K562 (cell line): ENCODE measurements at regions not wholly inside any gene's neighbourhood (a gene's known extent, or its start where the extent isn't known, plus 50 kb on each side); places are given as distances from the start of the nearest gene placed in this dataset.

Experiments
- ATAC-seq: fragments of 200-7000 bp; cut with Tn5 transposase; 3 replicates; pipeline ENCODE4 v1.9.1; 2020; ENCODE audit warnings: moderate library complexity
- BruUV-seq: library from RNA; stranded (reverse); fragments of 400-500 nt; replicated peaks from 2 replicates; lab custom pipeline; 2021; lab: Mats Ljungman, UMichigan
- CTCF ChIA-PET: fragments of 300-600 bp; formaldehyde crosslinking; extraction: SDS; loops from one replicate; lab custom pipeline; 2021; ENCODE audit warnings: low intra/inter-chr PET ratio; lab: Yijun Ruan, JAX
- POLR2A ChIA-PET: fragments of 300-600, 350-650 bp; sonication (Branson Sonifier 250); formaldehyde crosslinking; extraction: SDS; loops from one replicate; lab custom pipeline; 2021; ENCODE audit warnings: antibody characterized with exemption, inconsistent platforms; lab: Yijun Ruan, JAX
- DNase-seq, 4 experiments: peaks; one replicate each; pipeline versions ENCODE4 v3.0.0 to v3.0.0-alpha.2; 2011 to 2018; ENCODE audit warnings: low spot score in 3 of 4, mixed read lengths in 3 of 4; ENCODE audit errors: extremely low read depth in 1 of 4
- FAIRE-seq: peaks from 2 replicates; lab custom pipeline; 2011; peaks lifted over from hg19 to GRCh38; lab: Jason Lieb, UNC
- H2AFZ ChIP-seq: 2 replicates; pipeline ENCODE4 v1.6.0; 2011; ENCODE audit warnings: low read depth, low read length, control low read depth, inconsistent platforms
- H3K27ac ChIP-seq: fragments of 200-600 bp; 3 replicates; pipeline ENCODE4 v1.8.0; 2011; ENCODE audit warnings: low read depth, mild to moderate bottlenecking, control low read depth, inconsistent platforms, low read length, moderate library complexity, mixed read lengths; ENCODE audit errors: extremely low read depth
- H3K27me3 ChIP-seq, 2 experiments: fragments of 300-600 bp in 1 of 2; 2 replicates in 1 of 2; 3 replicates in 1 of 2; pipeline versions ENCODE4 v1.6.0 to v1.8.0; 2011; ENCODE audit warnings: inconsistent platforms in 2 of 2, low read length in 2 of 2, mild to moderate bottlenecking in 1 of 2, mixed read lengths in 1 of 2, moderate library complexity in 1 of 2; ENCODE audit not compliant: control insufficient read depth in 2 of 2, insufficient read depth in 2 of 2
- H3K36me3 ChIP-seq: fragments of 300-600 bp; 3 replicates; pipeline ENCODE4 v1.8.0; 2011; ENCODE audit warnings: mild to moderate bottlenecking, low read length, inconsistent platforms; ENCODE audit not compliant: control insufficient read depth, insufficient read depth
- H3K4me1 ChIP-seq, 2 experiments: fragments of 200-600 bp in 1 of 2; replicated peaks in 1 of 2; 2 replicates in 1 of 2; 3 replicates in 1 of 2; pipeline versions ENCODE4 v1.5.1 to v1.8.0; 2011; ENCODE audit warnings: inconsistent platforms in 2 of 2, low read length in 2 of 2, mild to moderate bottlenecking in 1 of 2, mixed read lengths in 1 of 2, moderate library complexity in 1 of 2; ENCODE audit not compliant: control insufficient read depth in 2 of 2, insufficient read depth in 2 of 2
- H3K4me2 ChIP-seq: 2 replicates; pipeline ENCODE4 v1.6.1; 2011; ENCODE audit warnings: low read length, control low read depth, inconsistent platforms, mixed read lengths; ENCODE audit not compliant: insufficient read depth
- H3K4me3 ChIP-seq: fragments of 200-600 bp; sonication (generic), shearing (Covaris generic); 2 replicates; pipeline ENCODE4 v1.5.1; 2016; ENCODE audit warnings: control low read depth, inconsistent platforms
- H3K79me2 ChIP-seq: fragments of 200-600 bp; 3 replicates; pipeline ENCODE4 v1.8.0; 2011; ENCODE audit warnings: low read length, inconsistent platforms; ENCODE audit not compliant: control insufficient read depth, insufficient read depth
- H3K9ac ChIP-seq, 2 experiments: 2 replicates each; pipeline versions ENCODE4 v1.6.0 to v1.6.1; 2011; ENCODE audit warnings: low read depth in 2 of 2, low read length in 2 of 2, control low read depth in 1 of 2, inconsistent platforms in 1 of 2, mild to moderate bottlenecking in 1 of 2, mixed read lengths in 1 of 2; ENCODE audit not compliant: insufficient read depth in 1 of 2
- H3K9me1 ChIP-seq: one replicate; pipeline ENCODE4 v1.6.0; 2011; ENCODE audit warnings: inconsistent platforms, mild to moderate bottlenecking, low read length, moderate library complexity; ENCODE audit not compliant: control insufficient read depth, insufficient read depth
- H3K9me3 ChIP-seq: replicated peaks from 2 replicates; pipeline ENCODE4 v1.5.1; 2011; ENCODE audit warnings: low read depth, low read length, inconsistent platforms; ENCODE audit not compliant: control insufficient read depth, insufficient read depth
- H4K20me1 ChIP-seq: replicated peaks from 2 replicates; pipeline ENCODE4 v1.6.1; 2011; ENCODE audit warnings: low read length, inconsistent platforms, mixed read lengths; ENCODE audit not compliant: control insufficient read depth, insufficient read depth
- CBFA2T3 ChIP-seq: fragments of 450-650 bp; IDR thresholded peaks from 2 replicates; pipeline ENCODE4 v1.6.1; 2017
- ELF2 ChIP-seq: fragments of 250-450 bp; sonication (Bioruptor Pico); IDR thresholded peaks from 2 replicates; pipeline ENCODE4 v1.5.0; 2021; ENCODE audit warnings: mild to moderate bottlenecking
- ETS2 ChIP-seq: IDR thresholded peaks from 2 replicates; pipeline ENCODE4 v1.6.1; 2016; ENCODE audit warnings: borderline replicate concordance, missing genetic modification characterization, mild to moderate bottlenecking, moderate library complexity, missing compliant biosample characterization; ENCODE audit not compliant: poor library complexity, severe bottlenecking
- FOXJ3 ChIP-seq: sonication (generic); formaldehyde crosslinking; IDR thresholded peaks from 2 replicates; pipeline ENCODE4 v1.4.0; 2020; ENCODE audit warnings: mild to moderate bottlenecking, missing genetic modification reagents
- FUS ChIP-seq: fragments of 200-400 bp; formaldehyde crosslinking; optimal IDR thresholded peaks from 2 replicates; pipeline ENCODE3; 2017; ENCODE audit warnings: low read depth, low read length
- LEF1 ChIP-seq: fragments of 450-650 bp; IDR thresholded peaks from 2 replicates; pipeline ENCODE4 v1.6.1; 2016; ENCODE audit warnings: mild to moderate bottlenecking
- MIER1 ChIP-seq: fragments of 450-650 bp; IDR thresholded peaks from 2 replicates; pipeline ENCODE4 v1.6.1; 2016; ENCODE audit warnings: antibody characterized with exemption, mild to moderate bottlenecking, low read depth
- MTF1 ChIP-seq: fragments of 250-450 bp; sonication (Bioruptor Pico); IDR thresholded peaks from 2 replicates; pipeline ENCODE4 v1.9.0; 2021; ENCODE audit warnings: moderate library complexity, mild to moderate bottlenecking, inconsistent platforms, borderline replicate concordance
- NEUROD1 ChIP-seq: fragments of 150-350 bp; IDR thresholded peaks from 2 replicates; pipeline ENCODE4 v1.6.1; 2014; ENCODE audit warnings: borderline replicate concordance, low read length, low read depth; ENCODE audit not compliant: partially characterized antibody
- NR2C1 ChIP-seq, 2 experiments: fragments of 450-650 bp; IDR thresholded peaks; 2 replicates each; pipeline ENCODE4 v1.6.1; 2017; ENCODE audit warnings: mild to moderate bottlenecking in 2 of 2, antibody characterized with exemption in 1 of 2, inconsistent platforms in 1 of 2, missing compliant biosample characterization in 1 of 2, missing genetic modification characterization in 1 of 2
- PRPF4 ChIP-seq: fragments of 200-400 bp; formaldehyde crosslinking; IDR thresholded peaks from one replicate; pipeline ENCODE4 v1.6.1; 2017; ENCODE audit warnings: low read length, low read depth, mild to moderate bottlenecking; ENCODE audit not compliant: insufficient read depth, poor library complexity, severe bottlenecking
- SIRT6 ChIP-seq: IDR thresholded peaks from one replicate; pipeline ENCODE4 v1.6.1; 2012; ENCODE audit warnings: low read depth, mild to moderate bottlenecking, control low read depth, inconsistent platforms, low read length, moderate library complexity
- SMAD4 ChIP-seq: fragments of 250-450 bp; sonication (Bioruptor Pico); conservative IDR thresholded peaks from 2 replicates; pipeline ENCODE4 v1.8.0; 2021; ENCODE audit warnings: inconsistent platforms, mild to moderate bottlenecking, moderate library complexity
- SMARCB1 ChIP-seq: IDR thresholded peaks from 2 replicates; pipeline ENCODE4 v1.6.1; 2011; ENCODE audit warnings: improper control_type of control experiment, low read depth; ENCODE audit not compliant: insufficient read length
- SRF ChIP-seq, 2 experiments: fragments of 250-450, 450-650 bp in 1 of 2; sonication (Bioruptor Pico) in 1 of 2; sonication (generic) in 1 of 2; formaldehyde crosslinking; IDR thresholded peaks; 2 replicates each; pipeline versions ENCODE4 v1.5.0 to v1.5.1; 2020 to 2022; ENCODE audit warnings: mild to moderate bottlenecking in 1 of 2, missing genetic modification reagents in 1 of 2
- YBX1 ChIP-seq: fragments of 450-650 bp; IDR thresholded peaks from 2 replicates; pipeline ENCODE4 v1.7.1; 2016; ENCODE audit warnings: mild to moderate bottlenecking
- ZNF311 ChIP-seq: fragments of 250-450 bp; sonication (Bioruptor Pico); IDR thresholded peaks from 2 replicates; pipeline ENCODE4 v1.4.0; 2020; ENCODE audit warnings: mild to moderate bottlenecking, moderate library complexity
- ZNF449 ChIP-seq: fragments of 250-450 bp; sonication (Bioruptor Pico); IDR thresholded peaks from 2 replicates; pipeline ENCODE4 v1.8.0; 2022; ENCODE audit warnings: moderate library complexity, mild to moderate bottlenecking, inconsistent platforms
- WGBS: fragments of 100-300 bp; shearing (Covaris generic); methylation state at CpG from one replicate; pipeline ENCODE4 v1.1.6; 2016; ENCODE audit warnings: low coverage, mixed read lengths; ENCODE audit not compliant: insufficient coverage; ENCODE audit errors: missing lambda C conversion rate; 5-methylcytosine and 5-hydroxymethylcytosine counted together
- in situ Hi-C: fragments of 300-500 bp; cut with MboI; formaldehyde crosslinking; loops from 4 replicates; pipeline ENCODE4 v1.15.0; 2018; ENCODE audit warnings: inconsistent platforms, mixed read lengths
- intact Hi-C: fragments of 100-400 bp; cut with micrococcal nuclease; formaldehyde crosslinking; loops from 2 replicates; pipeline ENCODE4 v1.14.2; 2022

GRCh38 chr14:65259000-65259399, 153.5 kb upstream of the FUT8 start (continued):
- TF ChIP-seq SMARCB1 (no peak), ZNF311 (CRISPR knock-in tag) (no peak), CBFA2T3 (no peak), NR2C1 (IDR thresholded peaks at IDR 0.05) (no peak), NR2C1 (tag; IDR thresholded peaks at IDR 0.05) (no peak)

- BruUV-seq, result no TSS peak
- in situ Hi-C loops, result no loop called here
- H3K4me1 ChIP-seq, result peaks cover 0 to 8% of the 10 kb centered on the region in 2 experiments; a peak in 3 of 5 replicates
- TF ChIP-seq SRF (CRISPR knock-in tag; IDR thresholded peaks at IDR 0.05) (no peak), YBX1 (no peak), PRPF4 (no peak), NEUROD1 (no peak), SMAD4 (CRISPR knock-in tag) (no peak), FUS (no peak), ETS2 (tag) (no peak), ZNF449 (CRISPR knock-in tag) (no peak), MTF1 (CRISPR knock-in tag) (no peak), ELF2 (CRISPR knock-in tag) (no peak), LEF1 (no peak), FOXJ3 (no peak), MIER1 (no peak), SIRT6 (no peak)
- TF ChIP-seq, all 486 proteins: peak for 0
- Histone ChIP-seq H2AFZ (no peak overlapping the region), H3K4me3 (no peak overlapping the region), H3K9me1 (no peaks in the 10 kb centered on the region), H3K79me2 (no peaks in the 10 kb centered on the region), H3K9ac (no peak overlapping the region), H3K36me3 (no peaks in the 10 kb centered on the region), H3K4me2 (no peak overlapping the region), H3K27me3 (no peaks in the 10 kb centered on the region), H3K9me3 (0 out of 2 replicates have a peak, but pooled peaks cover 2% of the 10 kb centered on the region), H3K27ac (no peak overlapping the region), H4K20me1 (no peaks in the 10 kb centered on the region)
- intact Hi-C loops, result no loop called here
- CTCF ChIA-PET, result no interaction called here
- POLR2A ChIA-PET, result no interaction called here
- no peak for FAIRE-seq
- ATAC-seq, result no peak
- no peak for DNase-seq
- 21% methylated on average over 2 of the region's 2 CpGs for WGBS
Observed at GRCh38 chr14:65260786-65261185, 151.7 kb upstream of the FUT8 start.
